A549 (cell line): ENCODE measurements at regions not wholly inside any gene's neighbourhood (a gene's known extent, or its start where the extent isn't known, plus 50 kb on each side); places are given as distances from the start of the nearest gene placed in this dataset.

Experiments used
- ATAC-seq, 2 experiments: fragments of 200-7000 bp in 1 of 2; fragments of >200 bp in 1 of 2; cut with Nextera tagmentation in 1 of 2; cut with Tn5 transposase in 1 of 2; 3 replicates each; pipeline versions ENCODE4 v1.8.0 to v1.9.1; 2018 to 2020; ENCODE audit warnings: mild to moderate bottlenecking in 1 of 2, moderate library complexity in 1 of 2
- CTCF ChIA-PET: fragments of 300-600 bp; sonication (Branson Sonifier 250); formaldehyde crosslinking; extraction: SDS; loops from one replicate; lab custom pipeline; 2021; ENCODE audit warnings: antibody characterized with exemption, inconsistent platforms; lab: Yijun Ruan, JAX
- POLR2A ChIA-PET: fragments of 350-600 bp; formaldehyde crosslinking; extraction: SDS; loops from one replicate; lab custom pipeline; 2021; ENCODE audit warnings: antibody characterized with exemption, inconsistent platforms; lab: Yijun Ruan, JAX
- DNase-seq, 2 experiments: peaks; one replicate each; pipeline versions ENCODE4 v3.0.0 to v3.0.0-alpha.2; 2011 to 2016; ENCODE audit warnings: low read depth in 1 of 2, low spot score in 1 of 2
- FAIRE-seq: peaks from 2 replicates; lab custom pipeline; 2011; peaks lifted over from hg19 to GRCh38; lab: Jason Lieb, UNC
- H3K27ac ChIP-seq, 2 experiments: fragments of >200 bp; sonication (Bioruptor Twin); formaldehyde crosslinking; 3 replicates each; pipeline ENCODE4 v1.5.1; 2016 to 2017
- H3K4me1 ChIP-seq: fragments of >200 bp; sonication (Bioruptor Twin); formaldehyde crosslinking; 3 replicates; pipeline ENCODE4 v1.6.1; 2016
- H3K4me2 ChIP-seq: fragments of >200 bp; sonication (Bioruptor Twin); formaldehyde crosslinking; 3 replicates; pipeline ENCODE4 v1.6.1; 2016
- H3K4me3 ChIP-seq: fragments of >200 bp; sonication (Bioruptor Twin); formaldehyde crosslinking; 3 replicates; pipeline ENCODE4 v1.5.1; 2016
- H3K9me3 ChIP-seq: fragments of >200 bp; sonication (Bioruptor Twin); formaldehyde crosslinking; 3 replicates; pipeline ENCODE4 v1.6.1; 2016
- BHLHE40 ChIP-seq: IDR thresholded peaks from 2 replicates; pipeline ENCODE4 v1.6.1; 2012; ENCODE audit warnings: low read depth, low read length, inconsistent platforms
- CBX2 ChIP-seq: fragments of 200-600 bp; sonication (generic); IDR thresholded peaks from 2 replicates; pipeline ENCODE4 v1.6.1; 2016; ENCODE audit warnings: low read depth, mild to moderate bottlenecking, borderline replicate concordance
- CEBPB ChIP-seq, 2 experiments: fragments of >200 bp in 1 of 2; sonication (Bioruptor Twin) in 1 of 2; formaldehyde crosslinking in 1 of 2; IDR thresholded peaks; 2 replicates each; pipeline ENCODE4 v1.6.1; 2012 to 2016
- CHD2 ChIP-seq: fragments of 150-350 bp; IDR thresholded peaks from 2 replicates; pipeline ENCODE4 v1.6.1; 2014; ENCODE audit warnings: low read length; ENCODE audit not compliant: partially characterized antibody
- EHF ChIP-seq: fragments of 250-450 bp; sonication (Bioruptor Pico); IDR thresholded peaks from 2 replicates; pipeline ENCODE4 v1.5.0; 2020; ENCODE audit warnings: mild to moderate bottlenecking
- EHMT2 ChIP-seq: fragments of 200-600 bp; sonication (generic); IDR thresholded peaks from 2 replicates; pipeline ENCODE4 v1.6.1; 2016; ENCODE audit warnings: antibody characterized with exemption, low read depth, mild to moderate bottlenecking, moderate library complexity
- EP300 ChIP-seq, 2 experiments: fragments of >200 bp; sonication (Bioruptor Twin); formaldehyde crosslinking; IDR thresholded peaks; 2 replicates in 1 of 2; 3 replicates in 1 of 2; pipeline ENCODE4 v1.6.1; 2016 to 2017
- HEYL ChIP-seq: fragments of 250-450 bp; sonication (Bioruptor Pico); IDR thresholded peaks from 2 replicates; pipeline ENCODE4 v1.8.0; 2021; ENCODE audit warnings: mild to moderate bottlenecking, moderate library complexity
- HOXA7 ChIP-seq: fragments of 250-450 bp; sonication (Bioruptor Pico); IDR thresholded peaks from 2 replicates; pipeline ENCODE4 v1.5.0; 2020; ENCODE audit warnings: mild to moderate bottlenecking, moderate library complexity
- HOXB5 ChIP-seq: fragments of 250-450 bp; sonication (Bioruptor Pico); IDR thresholded peaks from 2 replicates; pipeline ENCODE4 v1.5.0; 2020; ENCODE audit warnings: mild to moderate bottlenecking, moderate library complexity
- JUNB ChIP-seq: fragments of >200 bp; sonication (Bioruptor Twin); formaldehyde crosslinking; IDR thresholded peaks from 2 replicates; pipeline ENCODE4 v1.6.1; 2016
- KDM1A ChIP-seq: fragments of 200-600 bp; sonication (generic); IDR thresholded peaks from 2 replicates; pipeline ENCODE4 v1.6.1; 2016; ENCODE audit warnings: low read depth, mild to moderate bottlenecking
- KDM5A ChIP-seq: fragments of 200-600 bp; sonication (generic); IDR thresholded peaks from 2 replicates; pipeline ENCODE4 v1.6.1; 2016; ENCODE audit warnings: antibody characterized with exemption, mild to moderate bottlenecking
- MYC ChIP-seq: IDR thresholded peaks from 2 replicates; pipeline ENCODE4 v1.6.1; 2012; ENCODE audit warnings: mild to moderate bottlenecking, inconsistent platforms, low read length, improper control_type of control experiment, borderline replicate concordance
- NPAS2 ChIP-seq: fragments of 250-450 bp; sonication (Bioruptor Pico); IDR thresholded peaks from 2 replicates; pipeline ENCODE4 v1.8.0; 2022; ENCODE audit warnings: mild to moderate bottlenecking, moderate library complexity, borderline replicate concordance
- NR3C1 ChIP-seq: fragments of >200 bp; sonication (Bioruptor Twin); formaldehyde crosslinking; IDR thresholded peaks from 3 replicates; pipeline ENCODE4 v1.6.1; 2017
- POLR2A ChIP-seq: IDR thresholded peaks from 2 replicates; pipeline ENCODE4 v1.6.1; 2012; ENCODE audit warnings: mild to moderate bottlenecking, low read length
- POLR2AphosphoS2 ChIP-seq: conservative IDR thresholded peaks from 2 replicates; pipeline ENCODE4 v1.6.1; 2012; ENCODE audit warnings: low read length, improper control_type of control experiment, inconsistent platforms
- RFX5 ChIP-seq: fragments of 450-650 bp; IDR thresholded peaks from 2 replicates; pipeline ENCODE4 v1.7.1; 2014; ENCODE audit warnings: antibody characterized with exemption, mild to moderate bottlenecking, moderate library complexity
- SMC3 ChIP-seq: fragments of >200 bp; sonication (Bioruptor Twin); formaldehyde crosslinking; IDR thresholded peaks from 3 replicates; pipeline ENCODE4 v1.6.1; 2018; ENCODE audit warnings: inconsistent platforms
- TP53 ChIP-seq: fragments of 250-450 bp; sonication (Bioruptor Pico); IDR thresholded peaks from 2 replicates; pipeline ENCODE4 v1.5.0; 2021; ENCODE audit warnings: mild to moderate bottlenecking, moderate library complexity
- ZC3H11A ChIP-seq: fragments of 450-650 bp; IDR thresholded peaks from 2 replicates; pipeline ENCODE4 v1.6.1; 2014; ENCODE audit warnings: antibody characterized with exemption, mild to moderate bottlenecking
- WGBS: methylation state at CpG from one replicate; pipeline ENCODE4 v1.1.6; 2017; ENCODE audit errors: missing lambda C conversion rate; 5-methylcytosine and 5-hydroxymethylcytosine counted together
- TF ChIP-seq, protein P1 (sequence below): fragments of >200 bp; sonication (Bioruptor Twin); formaldehyde crosslinking; IDR thresholded peaks from 2 replicates; pipeline ENCODE4 v1.6.1; 2016
- TF ChIP-seq, protein P2 (sequence below): IDR thresholded peaks from 2 replicates; pipeline ENCODE4 v1.6.1; 2012; ENCODE audit warnings: low read depth, borderline replicate concordance
- TF ChIP-seq, protein P3 (sequence below): fragments of 250-450 bp; sonication (Bioruptor Pico); IDR thresholded peaks from 2 replicates; pipeline ENCODE4 v1.5.0; 2020; ENCODE audit warnings: low read depth, mild to moderate bottlenecking, moderate library complexity
- TF ChIP-seq, protein P4 (sequence below): fragments of 150-350 bp; IDR thresholded peaks from 2 replicates; pipeline ENCODE4 v1.6.1; 2014; ENCODE audit warnings: low read depth, mild to moderate bottlenecking, low read length
- TF ChIP-seq, protein P5 (sequence below): fragments of 450-650 bp; IDR thresholded peaks from 2 replicates; pipeline ENCODE4 v1.6.1; 2014; ENCODE audit warnings: antibody characterized with exemption

DNA sequence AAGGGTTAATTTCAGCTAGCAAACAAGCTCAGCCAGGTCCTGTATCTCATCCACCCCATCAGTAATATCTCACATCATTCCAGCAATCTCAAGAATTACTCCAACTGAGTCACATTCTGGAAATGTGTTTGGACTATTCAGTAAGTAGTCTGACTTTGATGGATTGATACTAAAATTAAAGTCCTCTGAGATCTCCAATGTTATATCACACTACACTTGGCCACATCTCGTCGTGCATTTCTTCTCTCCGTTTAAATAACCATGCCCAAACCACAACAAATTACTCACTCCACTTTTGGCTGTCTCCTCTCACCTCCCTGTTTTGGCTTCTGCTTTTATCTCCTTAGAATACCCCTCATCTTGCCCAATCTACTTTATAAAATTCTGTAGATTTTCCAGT lies 292.2 kb downstream of the PYDC2 start:
- FAIRE-seq = no peak
- H3K4me2 ChIP-seq = no peak overlapping the region
- TF ChIP-seq KDM5A = no peak
- no peak for TF ChIP-seq CEBPB (IDR thresholded peaks at IDR 0.05)
- no peak for TF ChIP-seq CHD2
- no peak for TF ChIP-seq MYC
- TF ChIP-seq HOXA7 = no peak
- no peak for TF ChIP-seq TP53 (CRISPR knock-in tag)
- TF ChIP-seq, protein P1, sequence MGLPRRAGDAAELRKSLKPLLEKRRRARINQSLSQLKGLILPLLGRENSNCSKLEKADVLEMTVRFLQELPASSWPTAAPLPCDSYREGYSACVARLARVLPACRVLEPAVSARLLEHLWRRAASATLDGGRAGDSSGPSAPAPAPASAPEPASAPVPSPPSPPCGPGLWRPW = no peak
- no peak for TF ChIP-seq JUNB
- TF ChIP-seq, protein P2, sequence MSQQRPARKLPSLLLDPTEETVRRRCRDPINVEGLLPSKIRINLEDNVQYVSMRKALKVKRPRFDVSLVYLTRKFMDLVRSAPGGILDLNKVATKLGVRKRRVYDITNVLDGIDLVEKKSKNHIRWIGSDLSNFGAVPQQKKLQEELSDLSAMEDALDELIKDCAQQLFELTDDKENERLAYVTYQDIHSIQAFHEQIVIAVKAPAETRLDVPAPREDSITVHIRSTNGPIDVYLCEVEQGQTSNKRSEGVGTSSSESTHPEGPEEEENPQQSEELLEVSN = no peak
- no peak for TF ChIP-seq POLR2A
- TF ChIP-seq BHLHE40 = no peak
- no peak for TF ChIP-seq NPAS2 (CRISPR knock-in tag)
- TF ChIP-seq, protein P3, sequence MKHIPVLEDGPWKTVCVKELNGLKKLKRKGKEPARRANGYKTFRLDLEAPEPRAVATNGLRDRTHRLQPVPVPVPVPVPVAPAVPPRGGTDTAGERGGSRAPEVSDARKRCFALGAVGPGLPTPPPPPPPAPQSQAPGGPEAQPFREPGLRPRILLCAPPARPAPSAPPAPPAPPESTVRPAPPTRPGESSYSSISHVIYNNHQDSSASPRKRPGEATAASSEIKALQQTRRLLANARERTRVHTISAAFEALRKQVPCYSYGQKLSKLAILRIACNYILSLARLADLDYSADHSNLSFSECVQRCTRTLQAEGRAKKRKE (CRISPR knock-in tag) = no peak
- TF ChIP-seq, protein P4, sequence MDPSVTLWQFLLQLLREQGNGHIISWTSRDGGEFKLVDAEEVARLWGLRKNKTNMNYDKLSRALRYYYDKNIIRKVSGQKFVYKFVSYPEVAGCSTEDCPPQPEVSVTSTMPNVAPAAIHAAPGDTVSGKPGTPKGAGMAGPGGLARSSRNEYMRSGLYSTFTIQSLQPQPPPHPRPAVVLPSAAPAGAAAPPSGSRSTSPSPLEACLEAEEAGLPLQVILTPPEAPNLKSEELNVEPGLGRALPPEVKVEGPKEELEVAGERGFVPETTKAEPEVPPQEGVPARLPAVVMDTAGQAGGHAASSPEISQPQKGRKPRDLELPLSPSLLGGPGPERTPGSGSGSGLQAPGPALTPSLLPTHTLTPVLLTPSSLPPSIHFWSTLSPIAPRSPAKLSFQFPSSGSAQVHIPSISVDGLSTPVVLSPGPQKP = no peak
- TF ChIP-seq HOXB5 = no peak
- TF ChIP-seq, all 56 proteins: peak for 0
- Histone ChIP-seq H3K4me3 (no peak overlapping the region), H3K4me1 (no peaks in the 10 kb centered on the region), H3K27ac (no peak overlapping the region), H3K9me3 (no peaks in the 10 kb centered on the region)
- ChIA-PET POLR2A (no interaction called here), CTCF (no interaction called here)
- 17% methylated on average over 3 of the region's 3 CpGs for WGBS
- DNase-seq (no peak), ATAC-seq (no peak)

DNA sequence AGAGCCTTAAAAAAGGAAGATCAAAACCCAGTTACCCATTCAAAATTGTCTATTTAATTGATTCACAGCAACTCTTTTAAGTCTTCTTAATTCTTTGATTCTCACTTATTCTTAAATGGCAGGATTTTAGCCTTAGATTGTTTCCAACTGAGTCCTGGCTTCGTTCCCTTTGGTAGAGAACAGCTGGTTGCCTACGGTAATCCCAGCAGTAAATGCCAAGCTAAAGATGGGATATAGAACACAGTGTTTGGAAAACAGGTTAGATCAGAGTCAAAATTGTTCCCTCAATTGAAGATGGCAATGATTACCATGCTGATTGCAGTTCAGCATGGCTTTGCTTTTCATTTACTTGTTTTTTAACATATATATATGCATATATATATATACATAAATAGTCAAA lies 300.9 kb downstream of the PYDC2 start:
- no peak for ATAC-seq
- Histone ChIP-seq H3K4me2 (peak overlapping the region; percentile 5; the same call in 1 of the 3 replicates), H3K27ac (peak overlapping the region; percentile 43 to 75; a peak in 5 of 6 replicates), H3K4me3 (no peak overlapping the region), H3K9me3 (no peaks in the 10 kb centered on the region), H3K4me1 (no peaks in the 10 kb centered on the region)
- no peak for FAIRE-seq
- POLR2A ChIA-PET = no interaction called here
- TF ChIP-seq, protein P2 = no peak
- TF ChIP-seq CHD2 = no peak
- TF ChIP-seq POLR2A = no peak
- TF ChIP-seq TP53 (CRISPR knock-in tag) = no peak
- no peak for TF ChIP-seq RFX5
- no peak for TF ChIP-seq CBX2
- TF ChIP-seq EHMT2 = no peak
- TF ChIP-seq EHF = no peak
- TF ChIP-seq, protein P5, sequence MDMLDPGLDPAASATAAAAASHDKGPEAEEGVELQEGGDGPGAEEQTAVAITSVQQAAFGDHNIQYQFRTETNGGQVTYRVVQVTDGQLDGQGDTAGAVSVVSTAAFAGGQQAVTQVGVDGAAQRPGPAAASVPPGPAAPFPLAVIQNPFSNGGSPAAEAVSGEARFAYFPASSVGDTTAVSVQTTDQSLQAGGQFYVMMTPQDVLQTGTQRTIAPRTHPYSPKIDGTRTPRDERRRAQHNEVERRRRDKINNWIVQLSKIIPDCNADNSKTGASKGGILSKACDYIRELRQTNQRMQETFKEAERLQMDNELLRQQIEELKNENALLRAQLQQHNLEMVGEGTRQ = no peak
- TF ChIP-seq SMC3 = no peak
- no peak for TF ChIP-seq EP300 (IDR thresholded peaks at IDR 0.05)
- no peak for TF ChIP-seq KDM1A
- TF ChIP-seq NPAS2 (CRISPR knock-in tag) = no peak
- no peak for TF ChIP-seq NR3C1
- no peak for TF ChIP-seq POLR2AphosphoS2
- no peak for TF ChIP-seq CEBPB (IDR thresholded peaks at IDR 0.05)
- TF ChIP-seq, protein P4 = no peak
- TF ChIP-seq ZC3H11A = no peak
- no peak for TF ChIP-seq HEYL
- no peak for TF ChIP-seq MYC
- 65% methylated on average over 2 of the region's 2 CpGs for WGBS
- no peak for DNase-seq
- CTCF ChIA-PET = no interaction called here
